GM18861 (cell line): ENCODE measurements at regions not wholly inside any gene's neighbourhood (a gene's known extent, or its start where the extent isn't known, plus 50 kb on each side); places are given as distances from the start of the nearest gene placed in this dataset.

ENCODE experiments used
- ATAC-seq: cut with Tn5 transposase; IDR thresholded peaks from one replicate; pipeline ENCODE4 v1.9.1; 2021; ENCODE audit not compliant: unreplicated experiment

GRCh38 chr9:80571953-80572352 lies 1000.2 kb downstream of the TLE4 start:
- ATAC-seq, result no peak

- ATAC-seq, result no peak
Observed at GRCh38 chr9:80569236-80569635, 997.5 kb downstream of the TLE4 start.

GRCh38 chr9:80561526-80561925 lies 989.8 kb downstream of the TLE4 start:
- ATAC-seq, result no peak

- no peak for ATAC-seq
Observed at GRCh38 chr9:80560976-80561375, 989.2 kb downstream of the TLE4 start.

GRCh38 chr9:80557256-80557655 lies 985.5 kb downstream of the TLE4 start:
- no peak for ATAC-seq

DNA sequence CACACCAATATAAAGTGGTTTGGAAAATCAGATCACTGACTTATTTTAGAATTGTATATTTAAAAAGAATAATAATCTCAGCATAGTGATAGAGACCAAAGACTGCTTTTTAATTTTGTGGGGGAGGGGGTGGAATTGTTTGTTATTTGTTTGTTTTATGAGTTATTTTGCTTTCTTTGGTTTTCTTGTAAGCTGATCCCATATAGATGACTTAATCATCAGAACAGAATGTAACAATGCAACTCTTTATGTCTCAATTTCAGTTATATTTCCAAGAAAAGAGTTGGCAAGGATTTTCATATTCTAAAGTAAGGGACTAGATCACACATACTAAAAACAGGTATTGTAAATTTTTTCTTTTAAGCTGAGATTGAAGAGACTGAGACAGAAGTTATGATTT lies 984.9 kb downstream of the TLE4 start:
- no peak for ATAC-seq

- no peak for ATAC-seq
Observed at GRCh38 chr9:80555782-80556325, 984.1 kb downstream of the TLE4 start.

DNA sequence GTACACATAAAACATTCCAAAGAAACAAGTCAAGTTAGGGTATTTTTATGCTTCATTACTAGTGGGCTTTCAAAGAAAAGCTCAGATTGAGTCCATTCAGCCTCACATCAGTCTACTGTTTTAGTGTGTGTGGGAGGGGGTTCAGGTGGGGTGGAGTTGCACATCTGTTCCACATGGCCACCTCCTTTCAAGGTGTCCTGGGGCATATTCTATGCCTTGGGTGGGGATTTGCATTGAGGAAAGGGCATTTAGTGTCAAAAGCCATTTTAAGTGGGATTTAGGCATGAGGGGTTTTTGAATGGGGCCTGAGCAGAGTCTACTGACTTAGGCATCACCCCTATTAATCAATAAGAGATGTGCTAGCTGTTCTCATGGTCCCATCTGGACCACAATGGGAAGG lies 983.1 kb downstream of the TLE4 start:
- no peak for ATAC-seq

- no peak for ATAC-seq
Observed at GRCh38 chr9:80554301-80554700, 982.5 kb downstream of the TLE4 start.

DNA sequence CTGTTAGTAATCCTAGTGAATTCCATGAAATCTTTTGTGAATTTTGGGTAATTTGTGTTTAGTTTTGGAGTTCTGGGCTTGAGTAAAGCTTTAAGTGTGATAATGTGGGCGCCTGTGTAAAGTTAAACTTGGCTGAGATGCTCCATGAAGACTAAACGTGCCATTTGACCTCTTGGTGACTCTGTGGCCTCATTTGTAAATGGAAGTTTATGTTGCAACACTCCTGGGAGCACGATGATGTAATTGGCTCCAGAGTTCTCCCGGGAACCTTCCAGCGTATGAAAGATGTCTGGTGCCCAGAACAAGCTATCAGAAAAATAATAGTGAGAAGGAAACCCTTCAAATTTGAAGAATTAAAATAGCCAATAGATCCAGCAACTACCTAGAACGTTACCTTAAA lies 981.2 kb downstream of the TLE4 start:
- ATAC-seq, result no peak

DNA sequence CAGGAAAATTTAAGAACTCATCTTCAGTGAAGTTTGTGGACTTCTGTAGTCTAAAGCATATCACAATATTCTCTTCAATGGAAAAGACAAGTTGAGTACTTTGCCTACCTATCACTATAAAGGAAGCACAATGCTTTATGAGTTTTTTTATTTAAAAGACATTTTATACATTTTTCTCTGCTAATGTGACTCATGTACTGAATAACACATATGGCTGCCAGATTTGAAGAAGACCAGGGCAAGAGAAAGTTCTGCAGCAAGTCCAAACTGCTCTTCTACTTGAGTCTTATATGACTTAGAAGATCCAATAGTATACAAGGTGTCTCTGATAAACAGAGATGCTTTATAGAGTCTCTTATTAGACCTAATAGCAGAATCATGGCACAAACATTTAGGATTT lies 978.4 kb downstream of the TLE4 start:
- no peak for ATAC-seq

- no peak for ATAC-seq
Observed at GRCh38 chr9:80547613-80548012, 975.8 kb downstream of the TLE4 start.

GRCh38 chr9:80540387-80540786 lies 968.6 kb downstream of the TLE4 start:
- ATAC-seq, result no peak

- ATAC-seq, result no peak
Observed at GRCh38 chr9:80538976-80539375, 967.2 kb downstream of the TLE4 start.

- ATAC-seq, result no peak
Observed at GRCh38 chr9:80522465-80522864, 950.7 kb downstream of the TLE4 start.

- no peak for ATAC-seq
Observed at GRCh38 chr9:80521151-80521550, 949.4 kb downstream of the TLE4 start.

GRCh38 chr9:80520231-80520630 lies 948.5 kb downstream of the TLE4 start:
- ATAC-seq, result no peak

DNA sequence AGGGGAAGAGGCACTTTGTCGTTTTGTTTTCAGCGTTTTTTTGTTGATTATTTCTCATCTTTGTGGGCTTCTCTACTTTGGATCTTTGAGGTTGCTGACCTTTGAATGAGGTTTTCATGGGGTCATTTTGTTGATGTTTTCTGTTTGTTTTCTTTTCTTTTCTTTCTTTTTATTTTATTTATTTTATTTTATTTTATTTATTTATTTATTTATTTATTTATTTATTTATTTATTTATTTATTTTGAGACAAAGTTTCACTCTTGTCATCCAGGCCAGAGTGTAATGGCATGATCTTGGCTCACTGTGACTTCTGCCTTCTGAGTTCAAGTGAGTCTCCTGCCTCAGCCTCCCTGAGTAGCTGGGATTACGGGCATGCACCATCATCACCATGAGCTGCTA lies 946.7 kb downstream of the TLE4 start:
- no peak for ATAC-seq

DNA sequence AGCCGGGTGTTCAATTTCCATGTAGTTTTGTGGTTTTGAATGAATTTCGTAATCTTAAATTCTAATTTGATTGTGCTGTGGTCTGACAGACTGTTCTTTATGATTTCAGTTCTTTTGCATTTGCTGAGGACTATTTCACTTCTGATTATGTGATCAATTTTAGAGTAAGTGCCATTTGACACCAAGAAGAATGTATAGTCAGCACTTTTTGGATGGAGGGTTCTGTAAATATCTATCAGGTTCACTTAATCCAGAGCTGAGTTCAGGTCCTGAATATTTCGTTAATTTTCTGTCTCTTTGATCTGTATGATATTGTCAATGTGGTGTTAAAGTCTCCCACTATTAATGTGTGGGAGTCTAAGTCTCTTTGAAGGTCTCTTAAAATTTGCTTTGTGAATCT lies 944.9 kb downstream of the TLE4 start:
- ATAC-seq, result no peak

GRCh38 chr9:80509358-80509757 lies 937.6 kb downstream of the TLE4 start:
- no peak for ATAC-seq

GRCh38 chr9:80507611-80508010 lies 935.8 kb downstream of the TLE4 start:
- ATAC-seq, result no peak

DNA sequence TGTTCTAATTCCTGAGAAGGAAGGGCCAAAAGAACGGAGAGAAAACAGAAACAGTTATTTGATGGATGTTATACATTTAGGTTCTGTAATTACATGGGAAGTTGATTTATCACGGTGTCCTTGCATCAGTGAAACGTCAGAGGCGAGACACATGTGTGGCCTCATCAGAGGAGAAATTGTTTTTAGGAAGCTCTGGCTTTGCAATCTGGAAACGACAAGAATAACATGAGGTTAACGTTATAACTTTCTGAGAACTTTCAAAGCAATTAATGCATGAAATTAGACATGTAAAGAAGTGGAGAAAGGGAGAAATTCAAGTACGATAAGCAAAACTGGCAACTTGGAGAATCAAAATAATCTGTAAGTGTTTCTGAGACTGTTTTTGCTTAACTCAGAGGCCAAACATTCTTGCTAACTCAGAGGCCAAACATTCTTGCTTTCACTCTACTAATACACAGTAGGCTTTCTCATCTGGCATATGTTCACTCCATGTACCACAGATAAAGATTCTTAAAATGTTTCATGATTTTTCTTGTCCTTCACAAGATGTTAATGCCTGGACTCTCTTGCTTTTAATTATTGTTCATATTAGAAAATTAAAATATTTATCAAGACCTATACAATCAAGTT lies 933.0 kb downstream of the TLE4 start:
- ATAC-seq, result no peak

DNA sequence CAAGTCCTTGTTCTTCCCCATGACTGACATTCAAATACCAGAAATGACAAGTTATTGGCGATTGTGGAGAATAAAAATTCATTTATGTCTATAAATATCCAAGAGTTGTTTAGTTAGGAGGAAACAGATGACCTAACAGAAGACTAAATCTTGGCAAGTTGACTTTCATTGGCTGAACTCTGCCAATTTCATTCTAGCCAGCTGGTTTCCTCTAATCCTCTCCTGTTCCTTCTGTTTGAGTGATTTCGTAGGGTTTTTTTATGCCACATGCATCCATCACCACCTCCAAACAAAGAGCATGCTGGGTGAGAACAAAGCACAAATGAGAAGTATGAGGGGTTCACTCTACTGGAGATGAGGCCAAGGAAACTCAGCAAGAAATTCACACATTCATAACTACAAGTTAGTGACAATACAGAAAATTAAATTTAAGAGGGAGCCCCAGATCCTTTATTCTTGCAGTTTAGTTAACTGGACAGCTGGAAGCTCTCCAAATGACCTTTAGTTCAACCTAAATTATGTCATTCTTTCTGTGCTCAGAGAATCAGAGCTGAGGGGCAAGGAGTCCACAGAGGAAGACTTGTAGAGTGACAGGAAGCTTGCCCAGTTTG lies 932.0 kb downstream of the TLE4 start:
- ATAC-seq, result no peak
